ENCODE measurements at regions not wholly inside any gene's neighbourhood (a gene's known extent, or its start where the extent isn't known, plus 50 kb on each side); places are given as distances from the start of the nearest gene placed in this dataset.

- TF ChIP-seq MAX (IDR thresholded peaks at IDR 0.05): no peak
- no peak for TF ChIP-seq CTCF (IDR thresholded peaks at IDR 0.05)
- no peak for TF ChIP-seq BHLHE40 (IDR thresholded peaks at IDR 0.05; ENCODE audit: low read depth, low read length)
- TF ChIP-seq NFE2L2 (conservative IDR thresholded peaks at IDR 0.05; ENCODE audit: low read length): no peak
Observed at GRCh38 chr11:76605338-76606074, 65.0 kb downstream of the LRRC32 start.

Measured in A549 (cell line).